GM18867 (cell line): ENCODE measurements at regions not wholly inside any gene's neighbourhood (a gene's known extent, or its start where the extent isn't known, plus 50 kb on each side); places are given as distances from the start of the nearest gene placed in this dataset.
"Not testable (repeated sequence)": the region's sequence is repeated elsewhere in the genome, so short reads cannot be mapped to it uniquely, and the experiment has no call there.

Source experiments
- ATAC-seq: cut with Tn5 transposase; IDR thresholded peaks from one replicate; pipeline ENCODE4 v1.9.1; 2021; ENCODE audit warnings: mild to moderate bottlenecking, moderate library complexity; ENCODE audit not compliant: unreplicated experiment

GRCh38 chr18:29779096-29779495 lies 1263.4 kb downstream of the DSC3 start:
- no peak for ATAC-seq

GRCh38 chr18:29753379-29753778 lies 1289.2 kb downstream of the DSC3 start:
- ATAC-seq = no peak

- no peak for ATAC-seq
Measured at GRCh38 chr18:29749704-29750103, 1292.8 kb downstream of the DSC3 start.

GRCh38 chr18:29741461-29741860 lies 1301.1 kb downstream of the DSC3 start:
- ATAC-seq = no peak

GRCh38 chr18:29737620-29738019 lies 1304.9 kb downstream of the DSC3 start:
- ATAC-seq = no peak

- no peak for ATAC-seq
Measured at GRCh38 chr18:29737190-29737589, 1305.4 kb downstream of the DSC3 start.

GRCh38 chr18:29730073-29730472 lies 1312.5 kb downstream of the DSC3 start:
- no peak for ATAC-seq

- ATAC-seq = no peak
Measured at GRCh38 chr18:29726646-29727045, 1315.9 kb downstream of the DSC3 start.

GRCh38 chr18:29723486-29723885 lies 1319.1 kb downstream of the DSC3 start:
- ATAC-seq = not testable (repeated sequence)

- ATAC-seq = not testable (repeated sequence)
Measured at GRCh38 chr18:29715960-29716359, 1326.6 kb downstream of the DSC3 start.

GRCh38 chr18:29712785-29713184 lies 1329.8 kb downstream of the DSC3 start:
- no peak for ATAC-seq

GRCh38 chr18:29711932-29712331 lies 1330.6 kb downstream of the DSC3 start:
- ATAC-seq = no peak

- ATAC-seq = no peak
Measured at GRCh38 chr18:29693334-29693733, 1349.2 kb downstream of the DSC3 start.

- ATAC-seq = no peak
Measured at GRCh38 chr18:29681578-29681977, 1361.0 kb downstream of the DSC3 start.

GRCh38 chr18:29664278-29665036 lies 1378.1 kb downstream of the DSC3 start:
- no peak for ATAC-seq

GRCh38 chr18:29661924-29662323 lies 1380.6 kb downstream of the DSC3 start:
- no peak for ATAC-seq

GRCh38 chr18:29660777-29661176 lies 1381.8 kb downstream of the DSC3 start:
- ATAC-seq = no peak

GRCh38 chr18:29653671-29654215 lies 1388.8 kb downstream of the DSC3 start:
- no peak for ATAC-seq

GRCh38 chr18:29652797-29653196 lies 1389.7 kb downstream of the DSC3 start:
- ATAC-seq = no peak

GRCh38 chr18:29651122-29651680 lies 1391.3 kb downstream of the DSC3 start:
- no peak for ATAC-seq

- ATAC-seq = no peak
Measured at GRCh38 chr18:29648891-29649290, 1393.7 kb downstream of the DSC3 start.

- no peak for ATAC-seq
Measured at GRCh38 chr18:29647700-29648099, 1394.8 kb downstream of the DSC3 start.
